Testis (tissue), 2 donors: ENCODE measurements at regions not wholly inside any gene's neighbourhood (a gene's known extent, or its start where the extent isn't known, plus 50 kb on each side); places are given as distances from the start of the nearest gene placed in this dataset.
A peak's percentile ranks its signal among the peaks of the same experiment; 100 is the strongest.

Experiments
- DNase-seq: peaks from one replicate; pipeline ENCODE4 v3.0.0-alpha.2; 2019
- H3K27ac ChIP-seq, 2 donors: fragments of 200-600 bp; sonication (generic); one replicate each; pipeline ENCODE4 v1.5.1; 2019
- H3K27me3 ChIP-seq: fragments of 200-600 bp; sonication (generic); one replicate; pipeline ENCODE4 v1.5.1; 2019
- H3K36me3 ChIP-seq: fragments of 200-600 bp; sonication (generic); one replicate; pipeline ENCODE4 v1.5.1; 2017; ENCODE audit warnings: low read depth; ENCODE audit errors: missing control alignments
- H3K4me1 ChIP-seq: fragments of 200-600 bp; sonication (generic); one replicate; pipeline ENCODE4 v1.5.1; 2019
- H3K4me3 ChIP-seq, 2 donors: fragments of 200-600 bp; sonication (generic); one replicate each; pipeline ENCODE4 v1.5.1; 2017 to 2019
- H3K9me3 ChIP-seq: fragments of 200-600 bp; sonication (generic); one replicate; pipeline ENCODE4 v1.5.1; 2017
- POLR2A ChIP-seq: fragments of 450-650 bp; IDR thresholded peaks from one replicate; pipeline ENCODE4 v1.6.1; 2017; ENCODE audit warnings: antibody characterized with exemption, mild to moderate bottlenecking, moderate library complexity
- WGBS, 2 donors: methylation state at CpG; one replicate each; pipeline ENCODE4 v1.1.5; 2018; 5-methylcytosine and 5-hydroxymethylcytosine counted together
- intact Hi-C: fragments of 100-400 bp; cut with DNase I; formaldehyde crosslinking; loops from one replicate; pipeline ENCODE4 v1.15.1; 2023; ENCODE audit warnings: low total_unique reads
- TF ChIP-seq, protein P1 (sequence below), 3 experiments: fragments of 450-650 bp in 2 of 3; fragments of 200-600 bp in 1 of 3; sonication (generic) in 1 of 3; IDR thresholded peaks; one replicate each; pipeline ENCODE4 v1.5.1; 2016 to 2019; ENCODE audit warnings: antibody characterized with exemption in 3 of 3, mild to moderate bottlenecking in 2 of 3, moderate library complexity in 1 of 3

- H3K4me1 ChIP-seq = peaks cover 23% of the 10 kb centered on the region
- no peaks in the 10 kb centered on the region for H3K27me3 ChIP-seq
- 48 to 56% methylated on average over 7 of the region's 7 CpGs for WGBS, 2 donors
- no peaks in the 10 kb centered on the region for H3K9me3 ChIP-seq
- no peak overlapping the region for H3K27ac ChIP-seq
- TF ChIP-seq POLR2A = no peak
- TF ChIP-seq, protein P1, sequence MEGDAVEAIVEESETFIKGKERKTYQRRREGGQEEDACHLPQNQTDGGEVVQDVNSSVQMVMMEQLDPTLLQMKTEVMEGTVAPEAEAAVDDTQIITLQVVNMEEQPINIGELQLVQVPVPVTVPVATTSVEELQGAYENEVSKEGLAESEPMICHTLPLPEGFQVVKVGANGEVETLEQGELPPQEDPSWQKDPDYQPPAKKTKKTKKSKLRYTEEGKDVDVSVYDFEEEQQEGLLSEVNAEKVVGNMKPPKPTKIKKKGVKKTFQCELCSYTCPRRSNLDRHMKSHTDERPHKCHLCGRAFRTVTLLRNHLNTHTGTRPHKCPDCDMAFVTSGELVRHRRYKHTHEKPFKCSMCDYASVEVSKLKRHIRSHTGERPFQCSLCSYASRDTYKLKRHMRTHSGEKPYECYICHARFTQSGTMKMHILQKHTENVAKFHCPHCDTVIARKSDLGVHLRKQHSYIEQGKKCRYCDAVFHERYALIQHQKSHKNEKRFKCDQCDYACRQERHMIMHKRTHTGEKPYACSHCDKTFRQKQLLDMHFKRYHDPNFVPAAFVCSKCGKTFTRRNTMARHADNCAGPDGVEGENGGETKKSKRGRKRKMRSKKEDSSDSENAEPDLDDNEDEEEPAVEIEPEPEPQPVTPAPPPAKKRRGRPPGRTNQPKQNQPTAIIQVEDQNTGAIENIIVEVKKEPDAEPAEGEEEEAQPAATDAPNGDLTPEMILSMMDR (IDR thresholded peaks at IDR 0.05) = no peak
- H3K36me3 ChIP-seq = no peaks in the 10 kb centered on the region
- intact Hi-C loops = no loop called here
- DNase-seq = peak; percentile 43
- H3K4me3 ChIP-seq = no peak overlapping the region
Measured at GRCh38 chr6:22147921-22148776, 148.7 kb downstream of the PRL start.

- H3K27me3 ChIP-seq = no peaks in the 10 kb centered on the region
- WGBS, 2 donors = 27 to 34% methylated on average over 3 of the region's 3 CpGs
- TF ChIP-seq POLR2A = no peak
- TF ChIP-seq, protein P1 (IDR thresholded peaks at IDR 0.05) = no peak
- peaks cover 23% of the 10 kb centered on the region for H3K4me1 ChIP-seq
- no peak for DNase-seq
- no peak overlapping the region for H3K4me3 ChIP-seq
- no peak overlapping the region for H3K27ac ChIP-seq
- no peaks in the 10 kb centered on the region for H3K36me3 ChIP-seq
- intact Hi-C loops = no loop called here
- no peaks in the 10 kb centered on the region for H3K9me3 ChIP-seq
Measured at GRCh38 chr6:22149096-22149495, 147.7 kb downstream of the PRL start.

GRCh38 chr6:22149501-22150367, 147.1 kb downstream of the PRL start:
- intact Hi-C loops = no loop called here
- Histone ChIP-seq H3K4me3 (no peak overlapping the region), H3K36me3 (no peaks in the 10 kb centered on the region), H3K27me3 (no peaks in the 10 kb centered on the region), H3K4me1 (peaks cover 23% of the 10 kb centered on the region), H3K9me3 (no peaks in the 10 kb centered on the region), H3K27ac (no peak overlapping the region)
- DNase-seq = no peak
- TF ChIP-seq, protein P1 (IDR thresholded peaks at IDR 0.05) = no peak
- TF ChIP-seq POLR2A = no peak
- WGBS, 2 donors = 70 to 76% methylated on average over 11 of the region's 11 CpGs

DNA sequence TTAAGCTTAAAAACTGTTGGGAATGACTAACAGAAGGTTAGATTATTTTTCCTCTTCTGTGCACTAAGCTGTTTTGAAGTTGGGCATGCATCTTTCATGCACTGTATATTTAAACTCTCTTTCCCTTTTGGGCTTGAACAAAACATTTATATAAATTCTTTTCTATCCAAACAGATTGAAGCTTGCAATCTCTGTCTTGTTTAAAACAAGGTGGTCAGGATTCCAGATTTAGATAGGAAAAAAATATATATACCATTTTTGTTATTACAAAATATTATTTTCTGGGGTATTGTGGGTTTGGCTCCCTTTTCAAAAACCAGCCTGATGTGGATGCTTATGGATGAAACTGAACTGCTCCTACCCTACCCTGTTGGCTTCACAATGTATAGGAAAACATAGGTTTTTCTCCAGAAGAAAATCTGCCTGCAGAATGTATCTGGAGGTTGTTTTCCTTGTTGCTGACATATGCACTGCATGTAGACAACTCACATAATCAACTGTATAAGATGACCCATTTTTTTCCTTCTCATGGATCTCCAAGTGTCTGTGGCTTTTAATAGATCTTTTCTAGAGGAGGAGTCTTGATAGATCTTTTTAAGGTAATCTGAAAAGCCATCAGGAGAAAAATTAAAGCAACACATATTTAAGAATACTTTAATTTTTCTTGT, 146.3 kb downstream of the PRL start:
- H3K4me1 ChIP-seq = peaks cover 23% of the 10 kb centered on the region
- DNase-seq = no peak
- no peaks in the 10 kb centered on the region for H3K9me3 ChIP-seq
- no peaks in the 10 kb centered on the region for H3K27me3 ChIP-seq
- no peak overlapping the region for H3K27ac ChIP-seq
- no peak for TF ChIP-seq POLR2A
- TF ChIP-seq, protein P1 (IDR thresholded peaks at IDR 0.05) = no peak
- H3K36me3 ChIP-seq = no peaks in the 10 kb centered on the region
- intact Hi-C loops = no loop called here
- H3K4me3 ChIP-seq = no peak overlapping the region
